Stimulated activated naive CD8-positive, alpha-beta T cell treated with anti-CD3 and anti-CD28 coated beads, Interleukin-15, Interleukin-2, amounts not matched to agents 100 ng/mL and 50 ng/mL, for 24 hours (primary cell): ENCODE measurements at regions not wholly inside any gene's neighbourhood (a gene's known extent, or its start where the extent isn't known, plus 50 kb on each side); places are given as distances from the start of the nearest gene placed in this dataset.

Source experiments
- H3K27ac Mint-ChIP-seq: one replicate; pipeline ENCODE4 v1.8.0; 2021; ENCODE audit warnings: mild to moderate bottlenecking, mixed read lengths
- H3K27me3 Mint-ChIP-seq: one replicate; pipeline ENCODE4 v1.8.0; 2021; ENCODE audit warnings: mixed read lengths
- H3K36me3 Mint-ChIP-seq: one replicate; pipeline ENCODE4 v1.8.0; 2021; ENCODE audit warnings: low read depth, mixed read lengths
- H3K4me1 Mint-ChIP-seq: one replicate; pipeline ENCODE4 v1.8.0; 2021; ENCODE audit warnings: low read depth, mixed read lengths
- H3K4me3 Mint-ChIP-seq: one replicate; pipeline ENCODE4 v1.8.0; 2021; ENCODE audit warnings: mild to moderate bottlenecking, mixed read lengths
- H3K9me3 Mint-ChIP-seq: one replicate; pipeline ENCODE4 v1.8.0; 2021; ENCODE audit warnings: mixed read lengths

DNA sequence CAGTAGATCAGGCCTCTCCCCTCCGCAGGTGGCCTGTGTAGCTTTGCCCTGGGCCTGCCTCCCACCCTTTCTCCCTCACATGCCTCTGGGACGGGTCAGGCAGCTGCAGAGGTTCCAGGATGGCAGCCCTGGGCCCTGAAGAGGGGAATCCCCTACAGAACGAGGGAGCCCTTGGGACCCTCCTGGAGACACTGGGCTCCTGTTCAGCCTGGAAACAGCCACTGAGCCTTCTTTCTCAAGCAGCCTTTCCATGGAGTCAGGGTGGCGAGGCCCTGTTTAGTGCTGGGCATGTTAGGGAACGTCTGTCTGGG lies 720.9 kb downstream of the BRD1 start:
- Mint-ChIP-seq H3K27ac (no peak overlapping the region), H3K4me1 (no peaks in the 10 kb centered on the region), H3K27me3 (peaks cover 24% of the 10 kb centered on the region), H3K4me3 (no peak overlapping the region), H3K36me3 (no peaks in the 10 kb centered on the region), H3K9me3 (no peaks in the 10 kb centered on the region)

DNA sequence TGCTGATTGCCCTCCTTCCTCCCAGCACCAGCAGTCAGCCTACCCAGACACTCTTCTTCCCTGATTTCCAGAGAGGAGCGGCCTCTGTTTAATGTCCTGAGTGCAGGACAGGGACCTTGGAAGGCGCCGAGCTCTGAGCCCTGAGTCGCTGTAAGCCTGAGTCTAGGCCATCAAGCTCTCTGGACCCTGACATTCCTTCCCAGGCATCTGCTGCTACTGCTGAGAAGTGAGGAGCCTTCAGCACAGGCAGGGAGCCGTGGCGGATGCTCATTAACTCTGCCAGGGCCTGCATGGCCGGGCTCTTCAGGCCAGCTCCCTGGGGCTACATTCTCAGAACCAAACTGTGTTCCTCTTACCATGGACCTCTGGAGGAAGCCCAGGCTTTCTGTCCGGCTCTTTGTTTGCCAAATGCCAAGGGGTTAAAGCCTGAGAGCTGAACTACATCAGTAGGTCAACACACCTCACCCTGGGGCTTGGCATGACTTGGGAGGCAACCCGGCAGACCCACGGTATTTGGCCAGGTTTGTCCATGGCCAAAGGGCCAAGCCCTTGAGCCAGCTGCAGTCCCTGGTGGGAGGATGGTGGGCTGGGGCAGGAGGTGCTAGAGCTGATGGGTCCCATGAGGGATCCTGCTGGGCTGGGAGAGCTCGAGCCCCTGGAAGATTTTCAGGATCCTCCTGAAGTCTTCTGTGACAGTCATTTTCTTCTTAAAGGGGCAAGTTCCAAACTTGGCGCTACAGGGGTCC lies 721.4 kb downstream of the BRD1 start:
- Mint-ChIP-seq H3K4me1 (no peaks in the 10 kb centered on the region), H3K27me3 (peaks cover 24% of the 10 kb centered on the region), H3K27ac (no peak overlapping the region), H3K36me3 (no peaks in the 10 kb centered on the region), H3K4me3 (no peak overlapping the region), H3K9me3 (no peaks in the 10 kb centered on the region)

DNA sequence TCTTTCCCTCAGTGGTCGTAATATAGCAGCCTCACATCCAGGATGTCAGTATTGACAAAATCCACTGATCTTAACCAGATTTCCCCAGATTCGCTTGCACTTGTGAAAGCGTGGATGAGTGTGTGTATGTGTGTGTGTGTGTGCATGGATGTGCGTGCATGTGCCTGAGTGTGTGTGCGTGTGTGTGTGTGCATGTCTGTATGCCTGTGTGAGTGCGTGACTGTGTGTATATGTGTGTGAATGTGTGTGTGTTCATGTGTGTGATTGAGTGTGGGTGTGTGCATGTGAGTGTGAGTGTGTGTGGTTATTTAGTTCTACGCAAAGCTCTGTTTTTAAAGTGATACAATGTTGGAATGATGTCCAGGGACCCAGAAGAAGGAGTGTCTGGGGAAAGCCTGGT lies 723.2 kb downstream of the BRD1 start:
- Mint-ChIP-seq H3K27ac (no peak overlapping the region), H3K27me3 (peaks cover 24% of the 10 kb centered on the region), H3K4me3 (no peak overlapping the region), H3K36me3 (no peaks in the 10 kb centered on the region), H3K9me3 (no peaks in the 10 kb centered on the region), H3K4me1 (no peaks in the 10 kb centered on the region)

DNA sequence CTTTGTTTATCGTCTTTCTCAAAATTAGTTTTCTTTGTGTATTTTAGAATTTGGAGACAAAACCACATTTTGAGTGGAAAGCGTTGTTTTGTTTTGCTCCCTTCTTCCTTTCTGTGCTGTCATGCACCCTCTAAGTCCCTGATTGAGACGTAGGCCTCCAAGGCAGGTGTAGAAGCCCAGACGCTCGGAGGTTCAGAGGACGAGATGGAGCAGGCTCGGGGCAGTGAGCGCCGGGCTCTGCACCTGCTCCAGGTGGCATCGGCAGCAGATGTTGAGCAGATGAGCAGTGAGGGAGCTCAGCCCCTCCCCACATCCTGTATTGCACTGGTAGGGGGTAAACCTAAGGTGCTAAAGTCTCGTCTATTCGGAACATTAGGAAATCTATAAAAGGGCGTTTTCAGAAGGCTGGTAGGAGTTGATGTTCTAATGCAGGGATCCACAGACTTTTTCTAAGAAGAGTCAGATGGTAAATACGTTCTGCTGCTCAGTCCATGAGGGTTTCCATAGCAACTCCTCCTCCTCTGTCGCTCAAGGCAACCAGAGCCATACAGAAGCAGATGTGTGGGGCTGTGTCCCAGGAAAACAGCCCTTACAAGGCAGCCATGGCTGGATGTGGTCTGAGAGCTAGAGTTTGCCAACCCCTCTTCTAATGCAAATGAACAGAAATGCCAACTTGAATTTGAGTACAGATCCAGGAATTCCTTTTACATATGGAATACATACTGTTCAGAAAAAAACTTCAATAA lies 724.2 kb downstream of the BRD1 start:
- Mint-ChIP-seq H3K9me3 (no peaks in the 10 kb centered on the region), H3K27me3 (peaks cover 21% of the 10 kb centered on the region), H3K27ac (no peak overlapping the region), H3K36me3 (no peaks in the 10 kb centered on the region), H3K4me3 (no peak overlapping the region), H3K4me1 (no peaks in the 10 kb centered on the region)

DNA sequence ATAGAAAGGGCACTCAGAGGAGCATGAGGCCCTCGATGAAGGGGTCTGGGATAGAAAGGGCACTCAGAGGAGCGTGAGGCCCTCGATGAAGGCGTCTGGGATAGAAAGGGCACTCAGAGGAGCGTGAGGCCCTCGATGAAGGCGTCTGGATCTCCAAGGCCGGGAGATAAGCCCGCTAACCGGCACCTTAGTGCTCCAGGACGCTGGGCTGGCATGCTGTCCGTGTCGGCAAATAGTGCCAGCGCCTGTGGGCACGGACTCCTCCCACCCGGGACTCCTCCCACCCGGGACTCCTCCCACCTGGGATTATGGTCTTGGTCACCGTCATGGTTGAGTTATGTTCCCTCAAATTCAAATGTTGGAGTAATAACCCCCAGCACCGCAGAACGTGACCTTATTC lies 725.3 kb downstream of the BRD1 start:
- no peaks in the 10 kb centered on the region for H3K36me3 Mint-ChIP-seq
- peaks cover 16% of the 10 kb centered on the region for H3K27me3 Mint-ChIP-seq
- no peaks in the 10 kb centered on the region for H3K4me1 Mint-ChIP-seq
- H3K4me3 Mint-ChIP-seq: no peak overlapping the region
- H3K9me3 Mint-ChIP-seq: no peaks in the 10 kb centered on the region
- no peak overlapping the region for H3K27ac Mint-ChIP-seq

DNA sequence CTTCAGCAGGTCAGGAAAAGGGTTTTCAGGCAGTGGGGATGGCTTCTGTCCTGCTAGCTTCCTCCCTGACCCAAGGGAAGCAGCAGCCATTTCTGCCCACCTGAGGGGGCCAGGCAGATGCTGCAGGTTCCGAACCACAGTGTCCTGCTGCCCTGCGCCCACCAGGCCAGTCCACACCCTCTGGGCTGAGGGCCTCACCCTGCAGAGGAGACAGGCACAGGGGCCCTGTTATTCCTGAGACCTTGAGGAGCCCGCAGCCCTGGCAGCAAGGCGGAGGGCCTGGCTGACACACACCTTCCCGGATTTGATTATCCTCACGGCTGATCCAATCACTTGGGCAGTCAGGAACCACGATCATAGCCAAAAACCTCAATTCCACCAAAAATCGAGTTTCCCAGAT lies 725.8 kb downstream of the BRD1 start:
- Mint-ChIP-seq H3K27me3 (peaks cover 12% of the 10 kb centered on the region), H3K9me3 (no peaks in the 10 kb centered on the region), H3K4me3 (no peak overlapping the region), H3K4me1 (no peaks in the 10 kb centered on the region), H3K27ac (no peak overlapping the region), H3K36me3 (no peaks in the 10 kb centered on the region)

DNA sequence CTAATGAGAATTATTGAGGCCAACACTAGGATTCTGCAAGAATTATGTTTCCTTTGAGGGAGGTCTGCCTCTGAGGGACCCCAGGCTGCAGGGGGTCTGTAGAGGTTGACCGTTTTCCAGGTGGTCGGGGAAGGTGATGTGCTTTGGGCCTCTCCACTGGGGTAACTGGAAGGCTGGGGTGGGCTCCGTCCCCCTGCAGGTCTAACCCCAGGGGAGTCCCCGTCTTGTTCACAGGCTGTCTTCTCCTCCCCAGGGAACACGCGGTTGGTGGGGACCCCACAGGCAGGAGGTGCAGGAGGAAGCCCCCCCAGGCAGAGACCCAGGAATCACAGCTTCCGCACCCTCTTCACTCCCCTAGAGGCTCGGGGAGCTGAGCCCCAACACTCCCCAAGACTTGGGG lies 726.4 kb downstream of the BRD1 start:
- Mint-ChIP-seq H3K4me3 (no peak overlapping the region), H3K9me3 (no peaks in the 10 kb centered on the region), H3K4me1 (no peaks in the 10 kb centered on the region), H3K27me3 (peaks cover 12% of the 10 kb centered on the region), H3K27ac (no peak overlapping the region), H3K36me3 (no peaks in the 10 kb centered on the region)

DNA sequence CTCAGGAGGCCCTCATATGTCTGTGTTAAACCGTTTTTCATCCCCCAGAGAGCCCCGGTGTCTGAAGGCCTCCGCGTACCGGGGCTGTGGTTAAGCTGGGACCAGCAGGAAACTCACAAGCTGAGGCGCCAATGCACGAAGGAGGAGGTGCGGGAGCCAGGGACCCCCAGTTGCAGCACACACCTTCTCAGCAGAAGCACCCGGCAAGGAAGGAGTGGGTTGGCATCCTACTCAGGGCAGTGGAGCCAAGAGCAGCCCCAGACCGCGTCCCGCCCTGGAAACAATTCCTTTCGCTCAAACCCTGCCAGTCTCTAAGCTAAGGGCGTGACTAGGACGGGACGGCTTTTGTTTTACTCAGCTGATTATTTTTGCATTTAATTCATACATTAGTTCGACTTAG lies 726.9 kb downstream of the BRD1 start:
- H3K36me3 Mint-ChIP-seq: no peaks in the 10 kb centered on the region
- no peak overlapping the region for H3K4me3 Mint-ChIP-seq
- H3K27ac Mint-ChIP-seq: no peak overlapping the region
- no peaks in the 10 kb centered on the region for H3K4me1 Mint-ChIP-seq
- no peaks in the 10 kb centered on the region for H3K9me3 Mint-ChIP-seq
- H3K27me3 Mint-ChIP-seq: peaks cover 12% of the 10 kb centered on the region

DNA sequence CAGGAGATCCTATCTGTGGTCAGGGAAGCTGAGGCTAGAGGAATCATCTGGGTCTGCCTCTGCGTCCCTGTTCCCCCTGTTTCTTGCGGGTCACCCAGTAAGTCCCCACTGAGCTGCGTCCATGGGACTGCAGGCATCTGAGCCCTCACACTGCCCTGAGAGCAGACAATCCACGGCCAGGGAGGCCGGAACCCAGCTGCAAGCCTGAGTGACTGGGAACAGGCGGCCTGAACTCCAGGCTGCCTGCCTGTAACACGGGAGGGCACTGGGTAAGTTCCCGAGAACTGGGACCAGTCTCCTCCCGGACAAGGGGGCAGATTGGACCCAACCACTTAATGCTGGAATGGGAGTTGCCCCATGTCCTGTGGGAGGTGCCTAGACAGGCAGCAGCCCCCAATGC lies 727.4 kb downstream of the BRD1 start:
- Mint-ChIP-seq H3K27ac (no peak overlapping the region), H3K4me3 (no peak overlapping the region), H3K36me3 (no peaks in the 10 kb centered on the region), H3K9me3 (no peaks in the 10 kb centered on the region), H3K27me3 (peaks cover 12% of the 10 kb centered on the region), H3K4me1 (no peaks in the 10 kb centered on the region)

DNA sequence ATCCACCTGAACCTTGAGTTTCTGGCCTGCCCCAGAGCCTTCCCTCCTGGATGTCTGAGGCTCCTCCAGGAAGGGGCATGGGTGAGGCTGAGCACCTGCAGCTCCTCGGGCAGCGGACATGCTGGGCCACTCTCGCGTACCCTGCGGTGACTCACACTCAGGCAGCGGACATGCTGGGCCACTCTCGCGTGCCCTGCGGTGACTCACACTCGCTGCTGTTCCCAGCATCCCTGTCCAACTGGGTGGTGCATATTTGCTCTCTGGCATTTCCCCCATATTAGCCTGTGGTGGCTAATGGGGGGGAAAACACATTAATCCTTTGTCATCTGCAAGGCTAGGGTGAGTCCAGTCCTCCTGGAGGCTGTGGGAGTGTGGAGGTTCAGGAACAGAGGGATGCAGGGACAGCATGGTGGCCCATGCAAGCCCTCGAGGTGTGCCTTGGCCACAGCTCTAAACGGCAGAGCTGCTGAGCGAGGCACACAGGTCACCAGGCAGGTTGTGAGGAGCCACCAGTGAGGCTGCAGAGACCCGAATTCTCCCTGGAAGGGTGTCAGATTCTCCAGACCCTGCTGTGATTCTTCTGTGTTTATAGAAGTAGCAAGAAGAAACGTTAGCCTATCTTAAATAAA lies 728.1 kb downstream of the BRD1 start:
- Mint-ChIP-seq H3K27me3 (peaks cover 9% of the 10 kb centered on the region), H3K27ac (no peak overlapping the region), H3K9me3 (no peaks in the 10 kb centered on the region), H3K4me1 (no peaks in the 10 kb centered on the region), H3K36me3 (no peaks in the 10 kb centered on the region), H3K4me3 (no peak overlapping the region)

DNA sequence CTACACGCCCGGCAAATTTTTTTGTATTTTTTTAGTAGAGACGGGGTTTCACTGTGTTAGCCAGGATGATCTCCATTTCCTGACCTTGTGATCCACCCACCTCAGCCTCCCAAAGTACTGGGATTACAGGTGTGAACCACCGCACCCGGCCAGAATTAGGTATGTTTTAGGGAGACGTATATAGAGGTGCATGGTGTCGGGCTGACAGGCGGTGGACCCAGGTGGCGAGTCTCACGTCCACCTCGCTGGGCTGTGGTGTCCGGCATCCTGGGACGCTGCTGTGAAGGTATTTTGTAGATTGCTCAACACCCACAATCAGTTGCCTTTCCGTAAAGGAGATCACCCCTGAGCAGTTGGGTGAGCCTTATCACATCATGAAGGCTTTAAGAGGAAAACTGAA lies 728.6 kb downstream of the BRD1 start:
- no peaks in the 10 kb centered on the region for H3K9me3 Mint-ChIP-seq
- no peaks in the 10 kb centered on the region for H3K4me1 Mint-ChIP-seq
- no peak overlapping the region for H3K4me3 Mint-ChIP-seq
- H3K27ac Mint-ChIP-seq: no peak overlapping the region
- peaks cover 5% of the 10 kb centered on the region for H3K27me3 Mint-ChIP-seq
- no peaks in the 10 kb centered on the region for H3K36me3 Mint-ChIP-seq

DNA sequence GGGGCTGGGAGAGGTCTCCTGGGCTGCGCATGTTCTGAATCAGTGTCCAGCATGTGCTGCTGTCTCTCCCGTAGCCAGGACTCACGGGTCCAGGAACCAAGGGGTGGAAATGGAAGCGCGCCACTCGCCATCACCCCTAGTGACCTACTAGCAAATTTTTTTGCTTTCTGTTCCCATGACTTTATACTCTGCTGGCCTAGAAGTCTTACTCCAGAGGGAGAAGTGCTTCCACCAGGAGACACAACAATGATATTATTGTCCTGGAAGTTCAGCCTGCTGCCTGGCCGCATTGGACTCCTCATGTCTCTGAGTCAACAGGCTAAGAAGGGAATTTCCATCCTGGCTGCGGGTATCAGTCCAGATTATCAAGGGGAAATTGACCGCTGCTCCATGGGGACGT lies 729.7 kb downstream of the BRD1 start:
- Mint-ChIP-seq H3K9me3 (no peaks in the 10 kb centered on the region), H3K4me3 (no peak overlapping the region), H3K27ac (no peak overlapping the region), H3K36me3 (no peaks in the 10 kb centered on the region), H3K27me3 (peaks cover 3% of the 10 kb centered on the region), H3K4me1 (no peaks in the 10 kb centered on the region)

DNA sequence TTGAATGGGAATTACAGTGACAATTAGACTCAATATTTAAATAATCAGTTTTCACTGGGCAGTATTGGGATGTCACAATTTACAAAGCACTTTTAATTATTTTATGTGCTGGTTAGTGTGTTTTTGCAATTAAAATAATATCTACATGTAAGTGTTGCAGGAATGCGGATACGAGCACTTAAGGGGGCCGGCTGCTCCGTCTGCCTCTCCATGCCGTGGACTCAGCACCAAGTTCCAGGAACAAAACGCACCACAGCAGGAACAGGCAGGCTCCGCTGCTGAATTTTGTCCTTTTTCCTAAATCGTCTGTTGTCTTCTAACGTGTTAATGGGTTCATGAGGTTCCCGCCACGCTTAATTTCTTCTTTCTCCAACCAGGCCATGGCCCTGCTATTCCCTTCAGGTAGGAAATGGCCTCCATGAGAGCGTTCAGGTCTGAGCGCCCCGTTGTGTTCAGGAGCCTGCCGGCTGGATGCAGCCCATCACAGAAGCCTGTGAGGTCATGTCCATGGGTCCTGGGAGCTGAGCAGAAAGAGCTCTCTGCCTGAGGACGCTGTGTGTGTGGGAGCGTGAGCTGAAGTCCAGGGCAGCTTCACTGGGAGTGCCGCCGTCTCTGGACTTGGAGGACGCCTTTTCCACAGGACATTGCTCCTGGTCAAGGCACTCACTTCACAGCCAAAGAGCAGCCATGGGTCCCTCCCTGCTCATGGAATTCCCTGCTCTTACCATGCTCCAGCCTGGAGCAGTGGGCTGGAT lies 730.3 kb downstream of the BRD1 start:
- Mint-ChIP-seq H3K4me3 (no peak overlapping the region), H3K36me3 (no peaks in the 10 kb centered on the region), H3K27me3 (no peaks in the 10 kb centered on the region), H3K27ac (no peak overlapping the region), H3K4me1 (no peaks in the 10 kb centered on the region), H3K9me3 (no peaks in the 10 kb centered on the region)

DNA sequence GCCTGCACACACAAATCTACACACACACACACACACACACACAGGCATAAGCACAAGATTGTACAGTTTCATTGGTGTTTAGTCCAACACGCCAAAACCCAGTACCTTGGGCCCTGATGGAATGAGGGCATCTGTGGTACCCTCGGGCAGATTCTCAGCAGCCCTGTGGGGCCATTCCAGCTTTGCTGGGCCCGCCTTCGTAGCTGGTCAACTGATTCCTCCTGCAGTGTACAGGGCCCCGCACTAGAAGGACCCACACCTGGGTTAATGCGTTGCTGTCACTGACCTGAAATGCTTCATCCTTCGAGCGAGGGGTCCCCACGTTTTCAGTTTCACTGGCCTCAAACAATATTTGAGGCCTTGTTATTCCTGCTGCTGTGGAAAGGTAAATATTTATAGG lies 731.2 kb downstream of the BRD1 start:
- Mint-ChIP-seq H3K27ac (no peak overlapping the region), H3K36me3 (no peaks in the 10 kb centered on the region), H3K4me3 (no peak overlapping the region), H3K27me3 (no peaks in the 10 kb centered on the region), H3K4me1 (no peaks in the 10 kb centered on the region), H3K9me3 (no peaks in the 10 kb centered on the region)

DNA sequence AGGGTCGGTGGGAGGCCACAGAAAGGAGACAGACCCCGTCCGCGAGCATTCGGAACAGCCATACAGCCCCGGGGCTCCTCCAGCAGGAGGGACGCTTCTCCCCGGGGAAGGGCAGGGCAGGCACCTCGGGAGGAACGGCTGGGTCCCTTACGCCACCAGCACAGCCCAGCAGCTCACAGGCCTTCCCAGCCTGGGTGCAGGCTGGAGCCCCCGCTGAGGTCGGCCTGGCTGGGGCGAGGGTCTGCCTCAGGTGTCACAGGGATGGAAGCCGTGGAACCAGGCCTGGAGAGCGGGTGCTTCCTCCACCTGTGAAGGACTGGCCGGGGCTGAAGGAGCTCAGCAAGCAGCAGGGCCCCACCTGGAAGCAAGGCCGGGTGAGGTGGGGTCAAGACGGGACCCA lies 732.3 kb downstream of the BRD1 start:
- no peak overlapping the region for H3K4me3 Mint-ChIP-seq
- H3K27ac Mint-ChIP-seq: no peak overlapping the region
- no peaks in the 10 kb centered on the region for H3K4me1 Mint-ChIP-seq
- no peaks in the 10 kb centered on the region for H3K36me3 Mint-ChIP-seq
- no peaks in the 10 kb centered on the region for H3K27me3 Mint-ChIP-seq
- H3K9me3 Mint-ChIP-seq: no peaks in the 10 kb centered on the region
